ENCODE measurements at regions not wholly inside any gene's neighbourhood (a gene's known extent, or its start where the extent isn't known, plus 50 kb on each side); places are given as distances from the start of the nearest gene placed in this dataset.
"Not testable (repeated sequence)": the region's sequence is repeated elsewhere in the genome, so short reads cannot be mapped to it uniquely, and the experiment has no call there.

DNA sequence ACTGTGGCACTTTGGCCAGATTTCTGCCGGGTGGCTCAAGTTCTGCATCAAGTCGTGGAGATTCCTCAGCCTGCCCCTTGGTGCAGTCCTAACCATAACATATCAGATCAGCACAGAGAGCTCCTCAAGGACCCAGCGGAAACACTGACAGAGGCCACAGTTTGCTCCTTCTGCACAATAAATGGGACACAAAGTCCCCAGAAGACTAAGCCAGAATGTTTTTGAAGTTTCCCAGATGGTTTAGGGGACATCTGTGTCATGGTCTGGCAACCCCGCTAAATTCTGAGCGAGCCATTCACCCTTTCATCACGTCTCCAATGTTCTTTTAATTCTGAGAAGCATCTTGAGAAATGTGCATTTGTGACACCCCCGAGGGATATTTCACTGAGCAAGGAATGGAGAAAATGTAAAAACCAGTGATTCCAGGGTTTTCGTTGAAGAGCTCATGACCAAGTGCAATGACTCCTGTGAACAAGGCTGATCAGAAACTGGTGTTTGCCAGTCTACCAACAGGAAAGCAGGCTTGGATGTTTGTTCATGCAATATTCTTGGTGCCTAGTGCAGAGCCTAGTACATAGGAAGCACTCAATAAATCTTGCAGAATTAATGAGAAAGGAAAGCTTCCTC, 64.8 kb upstream of the LMCD1 start:
- no peak for DNase-seq (ENCODE audit: low spot score in 2 of 2, unreplicated experiment in 2 of 2)
- H3K9me3 Mint-ChIP-seq = peaks cover 5% of the 10 kb centered on the region
- no peak overlapping the region for H3K4me3 Mint-ChIP-seq
- peaks cover 4% of the 10 kb centered on the region for H3K36me3 Mint-ChIP-seq
- no peak overlapping the region for H3K27ac Mint-ChIP-seq
- H3K27me3 Mint-ChIP-seq (ENCODE audit: low read depth) = no peaks in the 10 kb centered on the region
- TF ChIP-seq, protein P1, sequence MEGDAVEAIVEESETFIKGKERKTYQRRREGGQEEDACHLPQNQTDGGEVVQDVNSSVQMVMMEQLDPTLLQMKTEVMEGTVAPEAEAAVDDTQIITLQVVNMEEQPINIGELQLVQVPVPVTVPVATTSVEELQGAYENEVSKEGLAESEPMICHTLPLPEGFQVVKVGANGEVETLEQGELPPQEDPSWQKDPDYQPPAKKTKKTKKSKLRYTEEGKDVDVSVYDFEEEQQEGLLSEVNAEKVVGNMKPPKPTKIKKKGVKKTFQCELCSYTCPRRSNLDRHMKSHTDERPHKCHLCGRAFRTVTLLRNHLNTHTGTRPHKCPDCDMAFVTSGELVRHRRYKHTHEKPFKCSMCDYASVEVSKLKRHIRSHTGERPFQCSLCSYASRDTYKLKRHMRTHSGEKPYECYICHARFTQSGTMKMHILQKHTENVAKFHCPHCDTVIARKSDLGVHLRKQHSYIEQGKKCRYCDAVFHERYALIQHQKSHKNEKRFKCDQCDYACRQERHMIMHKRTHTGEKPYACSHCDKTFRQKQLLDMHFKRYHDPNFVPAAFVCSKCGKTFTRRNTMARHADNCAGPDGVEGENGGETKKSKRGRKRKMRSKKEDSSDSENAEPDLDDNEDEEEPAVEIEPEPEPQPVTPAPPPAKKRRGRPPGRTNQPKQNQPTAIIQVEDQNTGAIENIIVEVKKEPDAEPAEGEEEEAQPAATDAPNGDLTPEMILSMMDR (IDR thresholded peaks at IDR 0.05; ENCODE audit: unreplicated experiment) = no peak
- H3K4me1 Mint-ChIP-seq = no peaks in the 10 kb centered on the region

DNA sequence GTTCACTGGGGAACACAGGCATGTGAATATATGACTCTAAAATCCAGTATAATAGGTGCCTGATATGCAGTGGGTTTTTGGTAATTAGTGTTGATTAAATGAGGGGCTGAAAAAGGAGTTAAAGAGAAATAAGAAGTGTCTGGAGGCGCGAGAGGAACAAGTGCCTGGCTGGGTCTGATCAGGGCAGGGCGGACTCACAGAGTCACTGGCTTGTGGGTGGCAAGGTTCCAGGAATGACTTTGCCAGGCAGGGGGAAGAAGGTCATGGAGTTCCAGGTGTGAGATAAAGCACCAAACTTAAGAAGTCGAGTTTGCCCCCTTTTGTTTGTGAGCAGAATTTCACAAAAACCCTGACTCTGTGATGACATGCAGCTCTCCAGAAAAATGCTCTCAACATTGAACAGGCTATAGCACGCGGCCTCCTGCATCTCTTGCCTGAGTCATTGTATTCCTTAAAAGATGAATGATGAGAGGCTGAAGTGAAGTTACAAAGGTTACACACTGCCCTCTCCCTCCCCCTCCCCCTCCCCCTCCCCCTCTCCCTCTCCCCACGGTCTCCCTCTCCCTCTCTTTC, 63.0 kb upstream of the LMCD1 start:
- Mint-ChIP-seq H3K27me3 (ENCODE audit: low read depth) (no peaks in the 10 kb centered on the region), H3K4me3 (no peak overlapping the region), H3K27ac (no peak overlapping the region), H3K9me3 (peaks cover 5% of the 10 kb centered on the region), H3K4me1 (no peaks in the 10 kb centered on the region), H3K36me3 (peaks cover 4% of the 10 kb centered on the region)
- DNase-seq (ENCODE audit: low spot score in 2 of 2, unreplicated experiment in 2 of 2) = no peak
- TF ChIP-seq, protein P1 (IDR thresholded peaks at IDR 0.05; ENCODE audit: unreplicated experiment) = no peak

DNA sequence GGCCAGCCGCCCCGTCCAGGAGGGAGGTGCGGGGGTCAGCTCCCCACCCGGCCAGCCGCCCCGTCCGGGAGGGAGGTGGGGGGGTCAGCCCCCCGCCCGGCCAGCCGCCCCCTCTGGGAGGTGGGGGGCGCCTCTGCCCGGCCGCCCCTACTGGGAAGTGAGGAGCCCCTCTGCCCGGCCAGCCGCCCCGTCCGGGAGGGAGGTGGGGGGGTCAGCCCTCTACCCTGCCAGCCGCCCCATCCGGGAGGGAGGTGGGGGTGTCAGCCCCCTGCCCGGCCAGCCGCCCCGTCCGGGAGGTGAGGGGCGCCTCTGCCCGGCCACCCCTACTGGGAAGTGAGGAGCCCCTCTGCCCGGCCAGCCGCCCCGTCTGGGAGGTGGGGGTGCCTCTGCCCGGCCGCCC, 61.5 kb upstream of the LMCD1 start:
- not testable (repeated sequence) for DNase-seq (ENCODE audit: low spot score in 2 of 2, unreplicated experiment in 2 of 2); H3K36me3 Mint-ChIP-seq; H3K9me3 Mint-ChIP-seq; H3K27ac Mint-ChIP-seq; H3K27me3 Mint-ChIP-seq (ENCODE audit: low read depth); H3K4me3 Mint-ChIP-seq; H3K4me1 Mint-ChIP-seq

DNA sequence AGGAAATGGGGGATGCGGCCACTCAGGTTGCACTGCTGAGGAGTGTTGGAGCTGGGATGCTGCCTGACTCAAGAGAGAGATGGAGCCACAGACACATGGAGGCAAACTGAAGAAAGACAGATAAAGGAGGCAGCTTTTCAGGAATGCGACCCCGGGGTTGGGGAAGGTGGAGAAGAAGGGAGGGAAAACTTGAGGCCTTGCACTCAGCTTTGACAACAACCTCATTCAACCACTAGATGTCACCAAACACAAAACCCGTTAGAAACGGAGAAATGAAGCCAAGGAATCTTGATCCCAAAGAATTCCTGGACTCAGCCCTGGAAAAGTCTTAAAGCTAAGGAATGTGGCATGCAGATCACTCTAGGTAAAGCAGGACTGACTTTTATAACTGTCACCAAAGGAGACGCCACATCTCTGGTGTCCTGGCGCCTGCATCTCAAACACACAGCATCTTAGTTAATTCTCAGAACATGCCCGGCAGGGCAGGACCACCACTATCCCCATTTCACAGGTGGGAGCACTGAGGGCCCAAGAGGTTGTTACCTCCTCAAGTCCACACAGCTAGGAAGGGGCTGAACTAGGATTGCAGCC, 59.6 kb upstream of the LMCD1 start:
- Mint-ChIP-seq H3K4me3 (no peak overlapping the region), H3K27ac (peak overlapping the region; percentile 35), H3K36me3 (peaks cover 4% of the 10 kb centered on the region), H3K9me3 (peaks cover 5% of the 10 kb centered on the region), H3K4me1 (peaks cover 12% of the 10 kb centered on the region), H3K27me3 (ENCODE audit: low read depth) (no peaks in the 10 kb centered on the region)
- TF ChIP-seq, protein P1 (IDR thresholded peaks at IDR 0.05; ENCODE audit: unreplicated experiment) = peak; percentile 64
- no peak for DNase-seq (ENCODE audit: low spot score in 2 of 2, unreplicated experiment in 2 of 2)

DNA sequence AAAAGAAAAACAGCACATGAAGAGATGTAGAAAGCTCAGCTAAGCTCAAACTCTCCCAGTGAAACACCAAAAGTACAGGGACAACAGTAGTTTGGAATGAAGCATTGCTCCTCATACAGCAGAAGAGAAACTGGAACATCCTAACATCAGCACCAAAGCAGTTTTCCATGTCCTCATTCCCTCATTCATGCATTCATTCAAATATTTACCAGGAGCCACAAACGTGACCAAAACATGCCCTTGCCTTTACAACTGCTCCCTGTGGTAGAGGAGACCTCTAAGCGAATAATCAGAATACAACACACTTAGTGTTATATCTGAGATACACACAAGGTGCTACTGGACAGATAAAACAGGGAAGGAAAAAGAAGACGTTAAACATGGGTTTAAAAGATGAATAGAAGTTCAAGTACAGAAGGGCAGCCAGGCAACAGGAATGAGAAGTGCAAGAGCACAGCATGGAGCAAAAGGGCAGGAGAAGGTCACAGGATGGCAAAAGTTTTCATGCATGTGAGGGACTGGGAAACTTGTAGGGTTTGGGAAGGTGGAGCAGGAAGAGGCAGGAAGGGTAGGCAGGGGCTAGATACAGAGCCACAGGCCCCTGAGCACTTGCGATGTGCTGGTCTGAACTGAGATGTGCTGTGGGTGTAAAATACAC, 58.5 kb upstream of the LMCD1 start:
- TF ChIP-seq, protein P1 (IDR thresholded peaks at IDR 0.05; ENCODE audit: unreplicated experiment) = no peak
- Mint-ChIP-seq H3K4me3 (no peak overlapping the region), H3K36me3 (peaks cover 4% of the 10 kb centered on the region), H3K27ac (no peak overlapping the region), H3K4me1 (peaks cover 12% of the 10 kb centered on the region), H3K9me3 (peaks cover 4% of the 10 kb centered on the region), H3K27me3 (ENCODE audit: low read depth) (no peaks in the 10 kb centered on the region)
- no peak for DNase-seq (ENCODE audit: low spot score in 2 of 2, unreplicated experiment in 2 of 2)

Data from mesothelial cell of epicardium (in vitro differentiated cells).